Sigmoid colon (tissue), 6 donors: ENCODE measurements at regions not wholly inside any gene's neighbourhood (a gene's known extent, or its start where the extent isn't known, plus 50 kb on each side); places are given as distances from the start of the nearest gene placed in this dataset.

Source experiments
- DNase-seq: peaks from one replicate; pipeline ENCODE4 v3.0.0-alpha.2; 2019
- H3K27ac ChIP-seq, 4 donors: fragments of 200-600 bp; sonication (generic); one replicate each; pipeline ENCODE4 v1.5.1; 2016 to 2019; ENCODE audit warnings: mild to moderate bottlenecking in 1 of 4
- H3K27me3 ChIP-seq, 3 donors: fragments of 200-600 bp; sonication (generic); one replicate each; pipeline ENCODE4 v1.5.1; 2019; ENCODE audit warnings: mild to moderate bottlenecking in 1 of 3
- H3K36me3 ChIP-seq, 4 donors: fragments of 200-600 bp; sonication (generic); one replicate each; pipeline ENCODE4 v1.5.1; 2016 to 2019
- H3K4me1 ChIP-seq, 4 donors: fragments of 200-600 bp; sonication (generic); one replicate each; pipeline ENCODE4 v1.5.1; 2017 to 2019
- H3K4me3 ChIP-seq, 4 donors: fragments of 200-600 bp; sonication (generic); one replicate each; pipeline ENCODE4 v1.5.1; 2017 to 2019; ENCODE audit warnings: mild to moderate bottlenecking in 2 of 4, moderate library complexity in 1 of 4
- H3K9me3 ChIP-seq, 4 donors: fragments of 200-600 bp in 3 of 4; sonication (generic) in 3 of 4; one replicate each; pipeline versions ENCODE4 v1.5.1 to v1.6.1; 2013 to 2019
- EP300 ChIP-seq, 4 donors: sonication (generic); formaldehyde crosslinking; IDR thresholded peaks; one replicate each; pipeline ENCODE4 v1.6.1; 2017; ENCODE audit warnings: antibody characterized with exemption in 4 of 4
- POLR2A ChIP-seq, 2 donors: fragments of 450-650 bp; IDR thresholded peaks; one replicate each; pipeline ENCODE4 v1.6.1; 2016; ENCODE audit warnings: antibody characterized with exemption in 2 of 2, mild to moderate bottlenecking in 2 of 2, moderate library complexity in 2 of 2
- POLR2AphosphoS5 ChIP-seq, 4 donors: sonication (generic); formaldehyde crosslinking; IDR thresholded peaks; one replicate each; pipeline ENCODE4 v1.6.1; 2017; ENCODE audit warnings: antibody characterized with exemption in 4 of 4
- WGBS, 2 donors: extraction: QIAGEN DNeasy Blood & Tissue Kit; methylation state at CpG; one replicate each; pipeline ENCODE4 v1.1.7; 2013; 5-methylcytosine and 5-hydroxymethylcytosine counted together
- intact Hi-C: fragments of 100-400 bp; cut with DNase I; formaldehyde crosslinking; loops from one replicate; pipeline ENCODE4 v1.15.1; 2023
- TF ChIP-seq, protein P1 (sequence below), 4 experiments: fragments of 450-650 bp in 3 of 4; fragments of 200-600 bp in 1 of 4; IDR thresholded peaks; one replicate each; pipeline ENCODE4 v1.5.1; 2016 to 2019; ENCODE audit warnings: antibody characterized with exemption in 4 of 4, mild to moderate bottlenecking in 3 of 4, moderate library complexity in 2 of 4
- donor health status: healthy with polysubstance abuse.
- donor health status: healthy.

DNA sequence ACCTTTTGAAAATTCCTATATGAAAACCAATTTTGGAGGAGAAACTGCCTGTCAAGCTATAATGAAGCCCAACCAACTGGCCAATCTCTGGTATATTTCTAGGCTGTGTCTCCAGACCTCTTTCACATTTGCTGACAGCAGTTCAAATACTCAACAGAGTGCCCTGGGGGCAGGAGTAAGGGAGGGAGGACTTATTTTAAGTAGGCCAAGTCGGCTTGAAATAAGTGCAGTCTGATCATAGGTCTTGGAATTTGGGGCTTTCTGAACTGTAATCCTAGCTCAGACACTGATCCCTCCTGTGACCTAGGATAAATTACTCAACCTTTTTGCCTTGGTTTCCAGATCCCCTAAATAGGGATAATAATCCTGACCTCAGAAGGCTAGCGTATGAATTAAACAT lies 59.4 kb upstream of the SLC7A11 start:
- intact Hi-C loops: no loop called here
- 76 to 87% methylated on average over 2 of the region's 2 CpGs for WGBS, 2 donors

DNA sequence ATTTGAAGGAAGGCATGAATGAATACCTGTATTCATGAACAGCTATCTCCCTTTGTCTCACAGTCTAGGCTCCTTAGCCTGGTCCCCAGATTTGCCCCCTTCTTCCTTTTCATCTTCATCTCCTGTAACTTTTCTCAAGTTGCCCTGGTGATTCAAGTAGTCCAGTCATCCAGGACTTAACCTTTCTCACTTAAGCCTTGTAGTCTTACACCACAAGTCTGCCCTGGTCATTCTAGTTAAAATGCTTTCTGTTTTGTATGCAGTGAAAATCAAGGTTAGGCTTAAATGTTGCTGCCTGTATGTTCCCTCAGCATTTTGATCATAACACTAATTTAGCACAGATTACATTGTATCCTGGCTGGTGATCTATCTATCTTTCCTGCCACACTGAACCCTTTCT lies 58.5 kb upstream of the SLC7A11 start:
- Histone ChIP-seq H3K4me1 (no peaks in the 10 kb centered on the region), H3K4me3 (no peak overlapping the region), H3K36me3 (no peaks in the 10 kb centered on the region), H3K27me3 (no peaks in the 10 kb centered on the region), H3K9me3 (no peaks in the 10 kb centered on the region), H3K27ac (no peak overlapping the region)
- intact Hi-C loops: no loop called here
- no peak for DNase-seq
- no peak for TF ChIP-seq POLR2A (IDR thresholded peaks at IDR 0.05)
- TF ChIP-seq EP300 (IDR thresholded peaks at IDR 0.05): no peak
- TF ChIP-seq, protein P1, sequence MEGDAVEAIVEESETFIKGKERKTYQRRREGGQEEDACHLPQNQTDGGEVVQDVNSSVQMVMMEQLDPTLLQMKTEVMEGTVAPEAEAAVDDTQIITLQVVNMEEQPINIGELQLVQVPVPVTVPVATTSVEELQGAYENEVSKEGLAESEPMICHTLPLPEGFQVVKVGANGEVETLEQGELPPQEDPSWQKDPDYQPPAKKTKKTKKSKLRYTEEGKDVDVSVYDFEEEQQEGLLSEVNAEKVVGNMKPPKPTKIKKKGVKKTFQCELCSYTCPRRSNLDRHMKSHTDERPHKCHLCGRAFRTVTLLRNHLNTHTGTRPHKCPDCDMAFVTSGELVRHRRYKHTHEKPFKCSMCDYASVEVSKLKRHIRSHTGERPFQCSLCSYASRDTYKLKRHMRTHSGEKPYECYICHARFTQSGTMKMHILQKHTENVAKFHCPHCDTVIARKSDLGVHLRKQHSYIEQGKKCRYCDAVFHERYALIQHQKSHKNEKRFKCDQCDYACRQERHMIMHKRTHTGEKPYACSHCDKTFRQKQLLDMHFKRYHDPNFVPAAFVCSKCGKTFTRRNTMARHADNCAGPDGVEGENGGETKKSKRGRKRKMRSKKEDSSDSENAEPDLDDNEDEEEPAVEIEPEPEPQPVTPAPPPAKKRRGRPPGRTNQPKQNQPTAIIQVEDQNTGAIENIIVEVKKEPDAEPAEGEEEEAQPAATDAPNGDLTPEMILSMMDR (IDR thresholded peaks at IDR 0.05): no peak
- TF ChIP-seq POLR2AphosphoS5 (IDR thresholded peaks at IDR 0.05): no peak

More for the DNA sequence above, 59.4 kb upstream of the SLC7A11 start:
- no peak overlapping the region for H3K27ac ChIP-seq
- H3K4me3 ChIP-seq: no peak overlapping the region
- TF ChIP-seq EP300 (IDR thresholded peaks at IDR 0.05) (no peak), POLR2A (IDR thresholded peaks at IDR 0.05) (no peak), POLR2AphosphoS5 (IDR thresholded peaks at IDR 0.05) (no peak)
- TF ChIP-seq, protein P1 (IDR thresholded peaks at IDR 0.05): no peak
- no peaks in the 10 kb centered on the region for H3K9me3 ChIP-seq
- DNase-seq: no peak
- no peaks in the 10 kb centered on the region for H3K36me3 ChIP-seq
- H3K27me3 ChIP-seq: no peaks in the 10 kb centered on the region
- H3K4me1 ChIP-seq: no peaks in the 10 kb centered on the region

DNA sequence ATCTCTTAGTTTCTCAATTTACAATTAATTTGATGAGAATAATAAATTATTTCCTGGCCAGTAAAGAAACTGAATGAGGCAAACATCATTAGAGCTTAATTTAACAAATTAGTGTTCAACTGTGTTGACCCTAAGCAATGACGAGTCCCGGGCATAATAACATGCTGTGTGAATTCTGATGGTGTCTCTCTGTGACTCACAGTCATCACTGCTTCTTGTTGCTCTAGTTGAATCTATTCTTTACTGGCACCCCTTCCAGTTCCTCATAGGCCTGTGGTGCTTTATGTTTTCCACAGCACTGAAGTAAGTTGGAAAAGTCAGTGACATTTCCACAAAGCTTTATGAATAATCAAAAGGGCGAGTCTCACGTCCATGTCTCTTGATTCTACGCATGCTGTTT lies 57.7 kb upstream of the SLC7A11 start:
- Histone ChIP-seq H3K27me3 (no peaks in the 10 kb centered on the region), H3K27ac (no peak overlapping the region), H3K36me3 (no peaks in the 10 kb centered on the region), H3K4me1 (no peaks in the 10 kb centered on the region), H3K9me3 (no peaks in the 10 kb centered on the region), H3K4me3 (no peak overlapping the region)
- 94 to 97% methylated on average over 5 of the region's 5 CpGs for WGBS, 2 donors
- intact Hi-C loops: no loop called here
- DNase-seq: no peak
- TF ChIP-seq POLR2A (IDR thresholded peaks at IDR 0.05) (no peak), EP300 (IDR thresholded peaks at IDR 0.05) (no peak), POLR2AphosphoS5 (IDR thresholded peaks at IDR 0.05) (no peak)
- TF ChIP-seq, protein P1 (IDR thresholded peaks at IDR 0.05): no peak

DNA sequence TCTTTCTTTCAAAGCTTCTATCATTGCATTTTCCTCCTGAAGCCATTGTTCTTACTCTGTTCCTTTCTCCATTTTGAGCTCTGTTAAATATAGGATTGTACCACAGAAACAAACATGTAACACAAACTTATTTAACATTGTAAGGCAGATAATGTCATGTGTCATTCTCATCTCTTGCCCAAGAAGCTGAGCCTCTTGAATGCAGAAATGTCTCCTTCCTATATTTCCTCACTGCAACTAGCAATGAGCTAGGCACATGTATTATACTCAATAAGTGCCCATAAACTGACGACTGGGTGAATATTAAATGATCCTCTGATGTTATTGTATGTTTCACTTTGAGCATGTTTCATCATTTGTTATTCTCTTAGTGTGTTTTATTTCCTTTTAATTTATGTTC lies 56.7 kb upstream of the SLC7A11 start:
- Histone ChIP-seq H3K27me3 (no peaks in the 10 kb centered on the region), H3K4me1 (no peaks in the 10 kb centered on the region), H3K4me3 (no peak overlapping the region), H3K27ac (no peak overlapping the region), H3K9me3 (no peaks in the 10 kb centered on the region), H3K36me3 (no peaks in the 10 kb centered on the region)
- intact Hi-C loops: no loop called here
- WGBS, 2 donors: 82 to 90% methylated on average over 1 of the region's 1 CpG
- TF ChIP-seq EP300 (IDR thresholded peaks at IDR 0.05): no peak
- no peak for TF ChIP-seq POLR2AphosphoS5 (IDR thresholded peaks at IDR 0.05)
- no peak for TF ChIP-seq POLR2A (IDR thresholded peaks at IDR 0.05)
- TF ChIP-seq, protein P1 (IDR thresholded peaks at IDR 0.05): no peak
- DNase-seq: no peak

DNA sequence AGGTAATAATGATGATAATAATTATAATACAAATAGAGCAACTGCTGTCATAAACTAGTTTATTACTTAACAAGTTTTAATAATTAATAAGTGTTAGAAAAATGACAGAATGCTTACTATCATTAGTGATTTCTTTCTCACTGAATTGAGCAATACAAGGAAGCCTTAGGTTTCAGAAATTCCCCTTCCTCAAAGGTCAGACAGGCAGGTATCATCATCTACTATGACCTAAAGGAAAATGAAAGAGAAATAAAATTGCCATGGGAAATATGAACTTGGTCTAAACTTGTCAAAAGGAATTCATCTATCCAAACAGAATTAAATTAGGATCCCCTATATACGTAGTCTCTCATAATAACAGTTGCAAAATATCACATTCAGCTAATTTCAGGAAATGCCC lies 56.3 kb upstream of the SLC7A11 start:
- no peak for TF ChIP-seq POLR2AphosphoS5 (IDR thresholded peaks at IDR 0.05)
- no peak for TF ChIP-seq POLR2A (IDR thresholded peaks at IDR 0.05)
- TF ChIP-seq, protein P1 (IDR thresholded peaks at IDR 0.05): no peak
- TF ChIP-seq EP300 (IDR thresholded peaks at IDR 0.05): no peak

More for the DNA sequence above, 56.3 kb upstream of the SLC7A11 start:
- Histone ChIP-seq H3K4me1 (no peaks in the 10 kb centered on the region), H3K4me3 (no peak overlapping the region), H3K27me3 (no peaks in the 10 kb centered on the region), H3K36me3 (no peaks in the 10 kb centered on the region), H3K9me3 (no peaks in the 10 kb centered on the region), H3K27ac (no peak overlapping the region)
- DNase-seq: no peak
- intact Hi-C loops: no loop called here
- 86 to 89% methylated on average over 1 of the region's 1 CpG for WGBS, 2 donors
